NCI-H1417 treated with DMSO at 0.1 percent for 48 hours (cell line): ENCODE measurements at regions not wholly inside any gene's neighbourhood (a gene's known extent, or its start where the extent isn't known, plus 50 kb on each side); places are given as distances from the start of the nearest gene placed in this dataset.

Experiments
- DNase-seq: peaks from one replicate; lab custom pipeline; 2025; lab: John Stamatoyannopoulos, UW

DNA sequence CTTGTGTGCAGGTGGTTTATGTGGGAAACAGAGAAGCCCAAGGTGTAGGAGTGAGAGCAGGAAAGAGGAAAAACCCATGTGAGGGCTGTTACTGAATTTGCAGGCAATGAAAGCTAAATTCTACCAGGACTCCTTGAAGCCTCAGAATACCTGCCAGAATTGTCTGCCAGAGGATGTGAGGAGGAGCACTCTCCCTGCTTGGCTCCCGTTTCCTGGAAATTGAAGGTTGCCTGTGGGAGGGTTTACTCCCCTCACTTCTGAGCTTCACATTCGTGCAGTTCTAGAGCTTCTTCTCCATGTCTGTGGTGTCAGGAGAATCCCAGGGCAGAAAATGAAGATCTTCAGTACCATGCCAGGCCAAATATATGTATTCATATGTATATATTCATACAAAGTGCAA, 220.8 kb upstream of the ZP4 start:
- DNase-seq: no peak

DNA sequence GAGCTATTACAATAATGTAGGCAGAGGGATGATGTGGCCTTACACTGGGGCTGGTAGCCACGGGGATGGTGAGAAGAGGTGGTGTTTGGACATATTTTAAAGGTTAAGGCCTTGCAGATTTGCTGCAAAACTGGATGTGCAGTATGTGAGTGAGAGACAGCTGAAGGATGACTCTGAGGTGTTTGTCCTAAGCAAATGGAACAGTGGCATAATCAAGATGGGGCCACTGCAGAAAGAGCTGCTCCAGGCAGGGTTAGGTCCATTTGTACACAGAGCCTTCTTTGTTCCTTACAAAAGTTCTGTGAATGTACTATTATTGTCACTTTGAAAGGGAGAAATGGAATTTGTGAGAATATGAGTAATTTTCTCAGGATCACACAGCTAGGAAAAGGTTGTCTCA, 220.4 kb upstream of the ZP4 start:
- DNase-seq: no peak

GRCh38 chr1:238108417-238108816, 217.7 kb upstream of the ZP4 start:
- no peak for DNase-seq

DNA sequence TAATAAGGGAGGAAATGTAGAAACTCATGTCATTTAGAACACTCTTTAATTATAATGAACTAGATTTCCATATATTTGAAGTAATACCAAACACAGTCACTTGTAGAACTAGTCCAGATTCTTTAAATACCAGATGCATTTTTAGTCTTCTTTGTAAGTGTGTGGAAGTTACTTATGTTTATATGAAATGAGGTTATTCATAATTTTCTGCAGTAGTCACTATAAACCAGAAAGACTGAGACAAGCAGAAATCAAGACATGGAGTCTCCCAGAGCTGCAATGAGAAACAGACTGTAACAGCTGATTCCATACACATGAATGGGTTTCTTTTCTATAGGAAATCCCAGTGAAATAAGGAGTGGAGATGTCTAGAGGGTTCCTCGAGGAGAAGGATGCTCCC, 216.6 kb upstream of the ZP4 start:
- no peak for DNase-seq

- no peak for DNase-seq
Measured at GRCh38 chr1:238104752-238105151, 214.0 kb upstream of the ZP4 start.

DNA sequence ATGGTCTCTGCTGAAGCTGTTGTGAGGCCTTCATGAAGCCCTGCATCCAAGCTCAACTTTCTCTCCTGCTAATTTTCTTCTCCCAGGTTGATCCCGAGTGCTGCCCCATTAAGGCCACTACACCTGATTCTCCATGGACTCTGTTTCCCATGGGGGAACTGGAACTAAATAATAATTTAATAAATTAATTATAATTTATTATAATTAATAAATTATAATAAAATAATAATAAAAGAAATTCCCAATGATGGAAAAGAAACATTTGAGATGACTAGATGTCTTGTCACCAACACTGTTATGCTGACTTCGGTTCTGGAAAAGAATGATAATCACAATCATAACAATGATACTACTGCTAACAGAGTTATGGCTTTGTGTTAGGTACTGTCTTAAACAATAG, 211.2 kb upstream of the ZP4 start:
- DNase-seq: no peak

GRCh38 chr1:238099871-238100270, 209.1 kb upstream of the ZP4 start:
- DNase-seq: no peak

- no peak for DNase-seq
Measured at GRCh38 chr1:238089615-238090014, 198.9 kb upstream of the ZP4 start.

- peak; percentile 85 for DNase-seq
Measured at GRCh38 chr1:238088560-238089290, 198.0 kb upstream of the ZP4 start.

GRCh38 chr1:238073991-238074390, 183.3 kb upstream of the ZP4 start:
- DNase-seq: no peak

DNA sequence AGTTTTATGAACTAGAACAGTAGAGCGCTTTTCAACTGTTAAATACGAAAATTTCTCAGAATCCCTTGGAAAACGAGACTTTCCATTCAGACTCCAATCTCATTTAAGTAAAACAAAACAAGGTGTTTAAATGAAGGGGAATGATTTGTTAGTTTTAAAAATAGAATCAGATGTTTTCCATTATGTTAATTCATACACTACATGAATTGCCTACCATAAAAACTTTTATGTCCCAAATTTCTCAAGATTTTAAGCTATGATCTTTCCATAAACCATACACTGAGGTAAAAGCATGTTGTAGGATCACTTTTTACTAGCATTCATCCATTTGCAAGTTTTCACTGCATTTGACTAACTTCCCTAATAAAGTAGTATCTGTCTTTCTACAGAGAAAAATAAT, 180.3 kb upstream of the ZP4 start:
- no peak for DNase-seq

DNA sequence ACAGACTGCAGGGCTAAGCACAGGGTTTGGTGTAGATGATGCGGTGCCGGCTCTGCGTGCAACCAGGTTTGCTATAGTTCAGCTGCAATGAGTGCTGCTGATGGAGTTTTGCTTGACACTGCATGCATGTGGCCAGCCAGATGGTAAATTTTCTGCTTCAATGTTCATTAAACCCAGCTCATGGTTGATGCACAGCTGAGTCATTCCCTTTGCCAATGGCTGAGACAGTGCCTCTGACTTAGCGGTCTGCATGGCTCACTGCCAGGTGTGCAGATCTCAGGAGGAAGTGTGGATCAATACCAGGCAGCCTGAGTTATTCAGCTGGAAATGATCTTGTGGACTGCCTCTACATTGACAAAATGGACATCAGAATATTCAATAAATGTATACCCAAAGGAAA, 172.7 kb upstream of the ZP4 start:
- DNase-seq: no peak

- DNase-seq: no peak
Measured at GRCh38 chr1:238061967-238062613, 171.4 kb upstream of the ZP4 start.

GRCh38 chr1:238060061-238060460, 169.3 kb upstream of the ZP4 start:
- no peak for DNase-seq

DNA sequence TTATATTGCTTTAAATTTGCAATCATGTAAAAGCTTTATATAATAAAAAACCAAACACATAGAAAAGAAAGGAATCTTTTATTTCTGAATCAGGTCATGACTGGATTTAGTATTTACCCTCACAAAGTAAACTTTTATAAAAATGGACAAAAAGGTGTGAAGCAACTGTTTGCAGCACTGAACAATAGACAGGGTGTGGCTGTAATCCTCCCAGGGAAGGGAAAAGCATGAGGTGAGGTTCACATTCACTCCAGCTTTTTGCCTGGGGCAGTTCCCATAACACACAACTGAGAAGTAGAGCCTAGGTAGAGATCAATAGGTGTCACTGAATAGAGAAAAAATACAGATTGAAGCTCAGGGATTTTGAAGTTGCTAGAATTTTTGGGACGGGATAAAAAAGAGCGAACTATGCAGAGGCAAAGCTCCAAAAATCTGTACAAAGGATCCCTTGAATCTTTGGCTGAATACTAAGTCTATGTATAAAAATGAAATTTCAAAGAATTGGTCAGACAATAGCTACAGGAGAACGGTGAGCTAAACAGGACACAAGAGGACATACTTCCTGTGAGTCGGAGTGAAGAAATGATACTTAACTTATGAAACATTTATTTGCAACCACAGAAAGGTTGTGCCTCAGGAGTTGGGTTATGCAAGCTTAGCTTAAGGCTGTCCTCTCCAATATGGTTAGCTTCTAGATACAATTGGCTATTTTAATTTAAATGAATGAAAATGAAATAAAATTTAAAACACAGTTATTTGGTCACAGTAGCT, 162.0 kb upstream of the ZP4 start:
- DNase-seq: no peak

DNA sequence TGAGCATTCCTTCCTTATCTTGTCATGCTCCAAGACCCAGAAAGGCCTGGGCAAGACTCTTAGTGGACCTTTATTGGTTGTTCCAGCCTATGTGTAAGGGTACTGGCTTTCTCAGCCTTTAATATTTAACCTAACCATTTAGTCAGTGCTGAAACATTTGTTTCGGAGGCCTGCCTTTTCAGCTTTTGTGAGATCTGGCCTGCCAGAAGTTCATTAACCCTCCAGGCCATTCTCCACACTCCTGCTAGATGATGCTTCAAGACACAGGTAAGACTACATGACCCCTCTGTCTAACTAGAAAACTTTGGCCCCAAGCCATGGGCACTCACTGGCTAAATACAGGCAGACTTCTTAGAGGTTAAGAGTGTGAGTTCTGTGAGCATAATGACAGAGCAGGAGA, 138.4 kb upstream of the ZP4 start:
- DNase-seq: no peak

DNA sequence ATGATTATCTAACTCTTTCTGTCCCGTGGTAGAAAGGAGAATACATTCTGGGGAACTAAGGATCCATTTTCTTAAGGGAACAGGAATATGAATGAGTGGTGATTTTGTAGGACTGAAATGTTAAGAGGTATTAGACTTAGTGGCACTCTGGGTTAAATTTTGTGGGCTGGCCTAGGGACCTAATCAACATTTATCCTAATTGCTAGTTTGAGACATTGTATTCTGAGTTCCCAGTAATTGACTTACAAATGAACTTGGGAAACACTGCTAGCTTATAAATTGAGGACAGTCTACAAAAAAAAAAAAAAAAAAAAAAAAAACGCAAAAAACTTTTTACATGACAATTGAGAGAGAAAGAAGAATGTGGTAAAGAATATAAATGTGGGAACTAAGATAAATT, 136.6 kb upstream of the ZP4 start:
- DNase-seq: no peak

- no peak for DNase-seq
Measured at GRCh38 chr1:238023137-238023536, 132.4 kb upstream of the ZP4 start.

GRCh38 chr1:238018214-238018613, 127.5 kb upstream of the ZP4 start:
- no peak for DNase-seq

DNA sequence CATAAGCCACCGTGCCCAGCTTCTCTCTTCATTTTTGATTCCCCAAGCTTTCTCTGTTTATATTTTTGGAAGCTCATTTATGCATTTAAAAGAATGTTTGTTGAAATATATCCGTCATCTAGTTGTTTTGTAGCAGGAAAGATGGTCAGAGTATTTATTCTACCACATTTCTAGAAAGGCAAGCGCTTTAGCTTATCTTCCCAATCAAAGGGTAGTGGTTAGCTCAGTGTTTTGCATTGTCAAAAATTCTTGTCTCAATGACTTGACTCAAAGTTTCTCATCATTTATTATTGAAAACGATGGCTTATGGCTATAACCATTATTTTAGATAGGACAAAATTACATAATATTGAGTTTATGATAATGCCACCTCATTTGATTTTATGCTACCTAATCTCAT, 116.1 kb upstream of the ZP4 start:
- DNase-seq: no peak

DNA sequence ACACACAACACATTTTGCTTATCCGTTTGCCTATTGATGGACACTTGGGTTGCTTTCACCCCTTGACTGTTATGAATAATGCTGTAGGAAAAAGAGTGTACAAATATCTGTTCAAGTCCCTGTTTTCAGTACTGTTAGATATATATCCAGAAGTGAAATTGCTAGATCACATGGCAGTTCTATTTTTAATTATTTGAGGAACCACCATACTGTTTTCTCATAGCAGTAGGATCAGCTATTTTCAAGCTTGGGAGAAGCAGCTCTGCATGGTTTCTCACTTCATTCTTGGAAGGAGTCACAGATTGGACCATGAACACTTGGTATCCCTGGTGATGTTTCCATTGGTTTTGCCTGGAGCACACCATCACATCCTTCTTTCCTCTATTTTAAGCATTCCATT, 114.4 kb upstream of the ZP4 start:
- DNase-seq: no peak

- DNase-seq: peak; percentile 28
Measured at GRCh38 chr1:238001818-238002217, 111.1 kb upstream of the ZP4 start.

DNA sequence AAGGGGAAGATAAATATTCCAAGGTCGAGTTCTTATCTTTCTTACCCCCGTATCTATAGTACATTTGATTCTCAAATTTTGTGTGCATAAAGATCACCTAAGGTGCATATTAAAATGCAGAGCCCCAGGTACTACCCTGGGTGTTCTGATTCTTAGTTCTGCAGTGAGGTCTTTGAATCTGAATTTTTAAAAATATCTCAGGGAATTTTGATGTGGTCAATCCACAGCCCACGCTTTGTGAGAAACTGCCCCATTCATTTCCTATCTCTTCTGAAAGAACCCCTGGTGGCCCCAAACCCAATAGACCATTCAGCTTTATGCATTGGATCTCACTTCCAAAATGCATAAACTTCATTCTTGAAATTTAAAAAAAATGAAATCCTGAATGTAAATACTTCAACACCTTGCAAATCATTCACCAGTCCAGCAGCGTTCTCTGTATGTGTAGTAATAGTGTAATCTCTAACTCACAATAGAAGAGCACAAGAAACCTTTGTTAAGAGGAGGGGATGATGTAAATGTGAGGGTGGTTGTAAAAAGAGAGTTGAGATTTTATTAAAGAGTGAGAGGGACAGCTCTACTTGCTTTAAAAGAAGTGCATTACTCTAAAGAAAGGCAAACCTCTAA, 108.8 kb upstream of the ZP4 start:
- DNase-seq: no peak
